Tibial nerve (tissue), 4 donors: ENCODE measurements at regions not wholly inside any gene's neighbourhood (a gene's known extent, or its start where the extent isn't known, plus 50 kb on each side); places are given as distances from the start of the nearest gene placed in this dataset.

Experiments used
- DNase-seq, 2 donors: peaks; one replicate each; pipeline ENCODE4 v3.0.0-alpha.2; 2019; ENCODE audit warnings: low spot score in 2 of 2
- H3K27ac ChIP-seq, 4 donors: fragments of 200-600 bp; sonication (generic) in 3 of 4; one replicate each; pipeline ENCODE4 v1.5.1; 2017 to 2019; ENCODE audit warnings: mild to moderate bottlenecking in 1 of 4
- H3K27me3 ChIP-seq, 2 donors: fragments of 200-600 bp; sonication (generic) in 1 of 2; one replicate each; pipeline versions ENCODE4 v1.5.1 to v1.6.0; 2017 to 2019
- H3K36me3 ChIP-seq, 3 donors: fragments of 200-600 bp; sonication (generic); one replicate each; pipeline ENCODE4 v1.5.1; 2018 to 2019
- H3K4me1 ChIP-seq, 4 donors: fragments of 200-600 bp; sonication (generic) in 3 of 4; one replicate each; pipeline ENCODE4 v1.5.1; 2017 to 2019
- H3K4me3 ChIP-seq, 4 donors: fragments of 200-600 bp; sonication (generic) in 3 of 4; one replicate each; pipeline ENCODE4 v1.5.1; 2017 to 2019; ENCODE audit warnings: mild to moderate bottlenecking in 1 of 4, moderate library complexity in 1 of 4
- H3K9me3 ChIP-seq, 4 donors: fragments of 200-600 bp; sonication (generic) in 3 of 4; one replicate each; pipeline ENCODE4 v1.5.1; 2017 to 2019
- CTCF ChIP-seq, 5 experiments: fragments of 200-600 bp in 3 of 5; fragments of 450-650 bp in 2 of 5; sonication (generic) in 3 of 5; IDR thresholded peaks; one replicate each; pipeline ENCODE4 v1.5.1; 2016 to 2019; ENCODE audit warnings: antibody characterized with exemption in 5 of 5, mild to moderate bottlenecking in 3 of 5, moderate library complexity in 2 of 5
- EP300 ChIP-seq, 2 donors: sonication (generic); formaldehyde crosslinking; IDR thresholded peaks; one replicate each; pipeline ENCODE4 v1.6.1; 2017; ENCODE audit warnings: antibody characterized with exemption in 2 of 2, mild to moderate bottlenecking in 1 of 2
- POLR2A ChIP-seq, 2 donors: fragments of 450-650 bp; IDR thresholded peaks; one replicate each; pipeline ENCODE4 v1.6.1; 2017; ENCODE audit warnings: antibody characterized with exemption in 2 of 2, mild to moderate bottlenecking in 2 of 2, moderate library complexity in 2 of 2
- WGBS, 2 donors: methylation state at CpG; one replicate each; pipeline ENCODE4 v1.1.5; 2018; 5-methylcytosine and 5-hydroxymethylcytosine counted together

GRCh38 chr13:105464249-105464648 is 1071.2 kb downstream of the EFNB2 start:
- no peaks in the 10 kb centered on the region for H3K9me3 ChIP-seq
- WGBS, 2 donors = 81 to 95% methylated on average over 1 of the region's 1 CpG

GRCh38 chr13:105463011-105463501 is 1072.4 kb downstream of the EFNB2 start:
- H3K27ac ChIP-seq = no peak overlapping the region
- no peak for DNase-seq
- H3K4me1 ChIP-seq = no peaks in the 10 kb centered on the region
- no peak for TF ChIP-seq POLR2A (IDR thresholded peaks at IDR 0.05)
- no peak for TF ChIP-seq CTCF (IDR thresholded peaks at IDR 0.05)
- TF ChIP-seq EP300 (IDR thresholded peaks at IDR 0.05) = no peak
- H3K27me3 ChIP-seq = no peaks in the 10 kb centered on the region
- no peaks in the 10 kb centered on the region for H3K36me3 ChIP-seq
- 18 to 23% methylated on average over 2 of the region's 2 CpGs for WGBS, 2 donors
- H3K9me3 ChIP-seq = no peaks in the 10 kb centered on the region
- no peak overlapping the region for H3K4me3 ChIP-seq

More at GRCh38 chr13:105464249-105464648, 1071.2 kb downstream of the EFNB2 start:
- Histone ChIP-seq H3K36me3 (no peaks in the 10 kb centered on the region), H3K27ac (no peak overlapping the region), H3K4me3 (no peak overlapping the region), H3K4me1 (no peaks in the 10 kb centered on the region), H3K27me3 (no peaks in the 10 kb centered on the region)
- TF ChIP-seq EP300 (IDR thresholded peaks at IDR 0.05) (no peak), POLR2A (IDR thresholded peaks at IDR 0.05) (no peak), CTCF (IDR thresholded peaks at IDR 0.05) (no peak)
- DNase-seq = no peak

DNA sequence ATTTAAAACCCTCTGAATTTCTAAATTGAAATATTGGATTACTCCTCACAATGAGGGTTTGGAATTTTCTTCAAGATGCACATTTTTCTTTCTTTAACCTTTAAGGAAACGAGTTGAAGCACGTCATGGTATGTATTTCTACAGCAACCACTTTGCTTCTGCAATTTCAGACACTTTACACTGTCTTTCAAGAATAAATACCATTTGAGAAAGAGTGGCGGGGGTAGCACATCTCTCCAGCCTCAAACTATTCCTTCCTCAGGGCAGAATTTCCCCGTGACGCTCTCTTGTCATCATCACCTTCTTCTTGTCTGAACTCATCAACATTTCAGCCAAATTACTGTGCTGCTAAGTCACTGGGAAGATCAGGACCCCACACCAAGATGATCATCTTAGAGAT is 1073.4 kb downstream of the EFNB2 start:
- no peak for DNase-seq
- Histone ChIP-seq H3K36me3 (no peaks in the 10 kb centered on the region), H3K9me3 (no peaks in the 10 kb centered on the region), H3K27ac (no peak overlapping the region), H3K27me3 (no peaks in the 10 kb centered on the region), H3K4me3 (no peak overlapping the region), H3K4me1 (no peaks in the 10 kb centered on the region)
- WGBS, 2 donors = 66 to 72% methylated on average over 5 of the region's 5 CpGs
- TF ChIP-seq CTCF (IDR thresholded peaks at IDR 0.05) (no peak), POLR2A (IDR thresholded peaks at IDR 0.05) (no peak), EP300 (IDR thresholded peaks at IDR 0.05) (no peak)

- Histone ChIP-seq H3K4me3 (no peak overlapping the region), H3K36me3 (no peaks in the 10 kb centered on the region), H3K27ac (no peak overlapping the region), H3K9me3 (no peaks in the 10 kb centered on the region), H3K27me3 (no peaks in the 10 kb centered on the region), H3K4me1 (no peaks in the 10 kb centered on the region)
- no peak for TF ChIP-seq EP300 (IDR thresholded peaks at IDR 0.05)
- no peak for DNase-seq
- 89 to 95% methylated on average over 2 of the region's 2 CpGs for WGBS, 2 donors
Observed at GRCh38 chr13:105452895-105453294, 1082.6 kb downstream of the EFNB2 start.

GRCh38 chr13:105450784-105451183 is 1084.7 kb downstream of the EFNB2 start:
- DNase-seq = no peak
- H3K4me3 ChIP-seq = no peak overlapping the region
- no peaks in the 10 kb centered on the region for H3K4me1 ChIP-seq
- TF ChIP-seq POLR2A (IDR thresholded peaks at IDR 0.05) (no peak), EP300 (IDR thresholded peaks at IDR 0.05) (no peak)
- H3K9me3 ChIP-seq = no peaks in the 10 kb centered on the region
- H3K36me3 ChIP-seq = no peaks in the 10 kb centered on the region
- WGBS, 2 donors = 82 to 89% methylated on average over 4 of the region's 4 CpGs
- no peaks in the 10 kb centered on the region for H3K27me3 ChIP-seq
- H3K27ac ChIP-seq = no peak overlapping the region

DNA sequence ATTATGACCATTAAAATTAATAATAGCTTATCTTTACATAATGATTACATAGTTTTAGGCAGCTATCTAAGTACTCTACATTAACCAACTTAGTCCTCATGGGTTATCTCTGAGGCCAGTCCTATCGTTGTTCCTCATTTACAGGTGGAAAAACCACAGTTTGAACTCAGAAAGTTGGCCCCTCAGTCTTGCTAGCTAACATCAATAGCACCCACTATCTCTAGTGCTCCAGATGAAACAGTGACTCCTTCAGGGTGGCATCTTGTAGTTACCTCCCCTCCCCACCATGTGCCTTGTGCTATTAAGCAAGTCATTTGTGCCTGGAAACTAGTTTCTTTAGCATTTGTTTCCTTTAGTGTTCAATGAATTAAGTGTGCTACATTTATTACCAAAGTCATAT is 1086.7 kb downstream of the EFNB2 start:
- DNase-seq = no peak
- 88 to 92% methylated on average over 1 of the region's 1 CpG for whole genome bisulfite sequencing, 2 donors

More for the DNA sequence above, 1086.7 kb downstream of the EFNB2 start:
- no peaks in the 10 kb centered on the region for H3K36me3 ChIP-seq
- H3K4me3 ChIP-seq = no peak overlapping the region
- no peaks in the 10 kb centered on the region for H3K4me1 ChIP-seq
- no peak for TF ChIP-seq EP300 (IDR thresholded peaks at IDR 0.05)
- TF ChIP-seq CTCF (IDR thresholded peaks at IDR 0.05) = no peak
- H3K27ac ChIP-seq = no peak overlapping the region
- H3K27me3 ChIP-seq = no peaks in the 10 kb centered on the region
- H3K9me3 ChIP-seq = no peaks in the 10 kb centered on the region
